IPS-20b (cell line): ENCODE measurements at regions not wholly inside any gene's neighbourhood (a gene's known extent, or its start where the extent isn't known, plus 50 kb on each side); places are given as distances from the start of the nearest gene placed in this dataset.

Source experiments
- H3K27ac ChIP-seq: one replicate; pipeline ENCODE4 v1.5.1; 2013; ENCODE audit warnings: low read length
- H3K27me3 ChIP-seq: 2 replicates; pipeline ENCODE4 v1.6.1; 2013; ENCODE audit warnings: mild to moderate bottlenecking, low read length, inconsistent platforms; ENCODE audit not compliant: insufficient read depth
- H3K36me3 ChIP-seq: 2 replicates; pipeline ENCODE4 v1.6.1; 2013; ENCODE audit warnings: low read depth, mild to moderate bottlenecking, inconsistent platforms, low read length, moderate library complexity; ENCODE audit not compliant: insufficient read depth
- H3K4me1 ChIP-seq: 2 replicates; pipeline ENCODE4 v1.6.1; 2013; ENCODE audit warnings: mild to moderate bottlenecking, control low read depth, inconsistent platforms, low read length, moderate library complexity; ENCODE audit not compliant: insufficient read depth
- H3K4me3 ChIP-seq: 2 replicates; pipeline ENCODE4 v1.5.1; 2013; ENCODE audit warnings: mild to moderate bottlenecking, low read length, inconsistent platforms
- H3K9ac ChIP-seq: 2 replicates; pipeline ENCODE4 v1.6.1; 2013; ENCODE audit warnings: low read depth, mild to moderate bottlenecking, inconsistent platforms, low read length, moderate library complexity
- H3K9me3 ChIP-seq: 2 replicates; pipeline ENCODE4 v1.6.1; 2013; ENCODE audit warnings: mild to moderate bottlenecking, low read depth, low read length, inconsistent platforms; ENCODE audit not compliant: insufficient read depth

- H3K4me1 ChIP-seq = no peaks in the 10 kb centered on the region; the same call in 1 of the 2 replicates
- no peak overlapping the region for H3K4me3 ChIP-seq
- H3K36me3 ChIP-seq = no peaks in the 10 kb centered on the region
- no peak overlapping the region for H3K9ac ChIP-seq
- H3K27ac ChIP-seq = no peak overlapping the region
- no peaks in the 10 kb centered on the region for H3K27me3 ChIP-seq
- H3K9me3 ChIP-seq = no peaks in the 10 kb centered on the region
Measured at GRCh38 chr5:7321724-7322123, 74.2 kb upstream of the ADCY2 start.

DNA sequence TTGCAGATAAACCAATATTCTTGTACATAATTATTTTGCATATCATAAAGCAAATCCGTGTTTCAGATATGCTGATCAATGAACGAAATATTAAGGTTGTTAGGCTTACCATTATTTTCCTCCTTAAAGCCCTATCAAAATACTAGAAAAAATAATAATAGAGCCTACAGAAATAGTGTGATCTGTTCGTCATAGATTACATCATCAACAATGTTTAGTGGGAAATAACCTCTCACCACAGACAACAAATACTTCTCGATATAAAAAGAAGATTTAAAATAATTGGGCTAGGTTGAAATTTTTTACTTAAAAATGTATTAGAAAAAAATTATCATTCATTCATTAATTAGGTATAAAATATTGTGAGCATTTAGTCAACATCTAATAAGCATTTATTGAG is 71.0 kb upstream of the ADCY2 start:
- no peaks in the 10 kb centered on the region; the same call in none of the 2 replicates for H3K4me1 ChIP-seq
- no peaks in the 10 kb centered on the region for H3K36me3 ChIP-seq
- H3K27me3 ChIP-seq = no peaks in the 10 kb centered on the region
- no peak overlapping the region for H3K27ac ChIP-seq
- no peaks in the 10 kb centered on the region for H3K9me3 ChIP-seq
- H3K9ac ChIP-seq = no peak overlapping the region
- no peak overlapping the region for H3K4me3 ChIP-seq

DNA sequence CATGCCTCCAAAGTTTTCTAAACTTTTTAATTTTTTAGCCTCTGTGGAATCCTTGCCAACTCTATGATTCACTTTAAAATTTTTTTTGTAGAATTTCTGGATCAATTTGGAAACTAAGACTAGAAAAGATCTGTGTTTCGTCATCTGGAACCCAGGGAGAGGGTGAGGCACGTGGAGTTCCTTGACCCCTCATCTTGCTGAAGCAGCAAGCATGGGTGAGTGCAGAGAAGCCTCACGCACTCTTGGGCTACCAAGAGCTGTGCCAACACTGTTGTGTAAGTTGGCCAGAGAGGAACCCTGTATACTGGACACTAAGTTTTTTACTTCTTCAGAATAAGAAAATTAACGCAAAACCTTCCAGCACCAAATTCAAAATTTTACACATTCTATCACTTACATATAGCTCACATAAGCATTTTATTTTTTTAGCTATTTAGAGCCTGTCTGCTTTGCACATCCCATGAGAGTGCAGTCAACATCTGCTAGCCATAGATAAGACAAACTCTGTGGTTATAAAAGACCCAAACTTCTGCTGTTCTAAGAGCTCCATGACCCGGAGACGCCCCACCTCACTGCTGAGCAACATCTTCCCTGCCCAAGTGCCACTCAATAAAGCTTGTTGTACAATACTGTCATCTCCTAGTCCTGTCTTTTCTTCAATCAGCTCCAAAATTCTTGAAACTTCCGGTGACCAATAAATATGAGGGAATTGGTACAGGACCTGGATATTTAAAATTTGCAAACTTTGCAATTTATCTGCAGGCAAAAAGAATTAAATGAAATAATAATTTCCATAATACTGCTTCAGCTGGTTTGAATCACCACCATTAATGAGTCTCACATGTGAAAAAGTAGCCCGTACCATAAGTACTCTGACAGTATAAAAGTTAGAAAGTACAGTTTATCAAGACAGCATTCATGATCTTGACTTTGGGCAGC is 69.7 kb upstream of the ADCY2 start:
- H3K9me3 ChIP-seq = no peaks in the 10 kb centered on the region
- H3K27ac ChIP-seq = no peak overlapping the region
- H3K4me3 ChIP-seq = no peak overlapping the region
- H3K4me1 ChIP-seq = peaks cover 9% of the 10 kb centered on the region
- no peaks in the 10 kb centered on the region for H3K36me3 ChIP-seq
- H3K27me3 ChIP-seq = no peaks in the 10 kb centered on the region
- H3K9ac ChIP-seq = no peak overlapping the region

GRCh38 chr5:7329141-7329540 is 66.8 kb upstream of the ADCY2 start:
- Histone ChIP-seq H3K4me1 (peaks cover 9% of the 10 kb centered on the region), H3K9ac (no peak overlapping the region), H3K4me3 (no peak overlapping the region), H3K9me3 (no peaks in the 10 kb centered on the region), H3K36me3 (no peaks in the 10 kb centered on the region), H3K27me3 (no peaks in the 10 kb centered on the region), H3K27ac (no peak overlapping the region)

- H3K9ac ChIP-seq = no peak overlapping the region
- H3K36me3 ChIP-seq = no peaks in the 10 kb centered on the region
- peaks cover 9% of the 10 kb centered on the region for H3K4me1 ChIP-seq
- H3K9me3 ChIP-seq = no peaks in the 10 kb centered on the region
- H3K4me3 ChIP-seq = no peak overlapping the region
- H3K27ac ChIP-seq = no peak overlapping the region
- H3K27me3 ChIP-seq = no peaks in the 10 kb centered on the region
Measured at GRCh38 chr5:7329712-7330111, 66.2 kb upstream of the ADCY2 start.

- Histone ChIP-seq H3K9me3 (peaks cover 5% of the 10 kb centered on the region), H3K36me3 (no peaks in the 10 kb centered on the region), H3K4me3 (no peak overlapping the region), H3K4me1 (peaks cover 9% of the 10 kb centered on the region), H3K9ac (no peak overlapping the region), H3K27ac (no peak overlapping the region), H3K27me3 (no peaks in the 10 kb centered on the region)
Measured at GRCh38 chr5:7330256-7330655, 65.7 kb upstream of the ADCY2 start.

GRCh38 chr5:7331131-7331530 is 64.8 kb upstream of the ADCY2 start:
- Histone ChIP-seq H3K27ac (no peak overlapping the region), H3K27me3 (no peaks in the 10 kb centered on the region), H3K9ac (no peak overlapping the region), H3K4me1 (peaks cover 9% of the 10 kb centered on the region), H3K36me3 (no peaks in the 10 kb centered on the region), H3K4me3 (no peak overlapping the region), H3K9me3 (peaks cover 9% of the 10 kb centered on the region)
